ENCODE measurements at regions not wholly inside any gene's neighbourhood (a gene's known extent, or its start where the extent isn't known, plus 50 kb on each side); places are given as distances from the start of the nearest gene placed in this dataset.

GRCh38 chr14:71418532-71419245 is 511.4 kb downstream of the PCNX1 start:
- Histone ChIP-seq H3K9me2 (replicated peaks; ENCODE audit: insufficient read depth, low read length) (no peaks in the 10 kb centered on the region), H3F3A (ENCODE audit: insufficient read depth) (no peaks in the 10 kb centered on the region), H3K79me2 (ENCODE audit: insufficient read depth, low read length) (no peaks in the 10 kb centered on the region), H2AFZ (ENCODE audit: low read depth, low read length, severe bottlenecking) (no peak overlapping the region), H3K4me3 (ENCODE audit: insufficient read depth, low read length, poor library complexity, severe bottlenecking) (no peak overlapping the region), H3K27ac (ENCODE audit: low read depth, low read length) (no peak overlapping the region), H3K9ac (ENCODE audit: low read length) (no peak overlapping the region), H3K36me3 (ENCODE audit: low read length) (0 out of 2 replicates have a peak, but pooled peaks cover 5% of the 10 kb centered on the region), H3K9me3 (ENCODE audit: insufficient read depth, low read length) (no peaks in the 10 kb centered on the region), H3K4me2 (ENCODE audit: low read depth, low read length, poor library complexity, severe bottlenecking) (no peak overlapping the region), H4K20me1 (ENCODE audit: low read depth, low read length) (no peaks in the 10 kb centered on the region), H3K27me3 (ENCODE audit: low read length) (no peaks in the 10 kb centered on the region)
- TF ChIP-seq CTCF (IDR thresholded peaks at IDR 0.05; ENCODE audit: insufficient read depth, low read length, poor library complexity, severe bottlenecking) = no peak
- no peak for TF ChIP-seq EZH2phosphoT487 (conservative IDR thresholded peaks at IDR 0.05; ENCODE audit: low read length)

GRCh38 chr14:71423481-71423880 is 508.7 kb upstream of the RGS6 start:
- Histone ChIP-seq H3K79me2 (ENCODE audit: insufficient read depth, low read length) (no peaks in the 10 kb centered on the region; the same call in 1 of the 2 replicates), H3F3A (ENCODE audit: insufficient read depth) (no peaks in the 10 kb centered on the region), H3K27me3 (ENCODE audit: low read length) (no peaks in the 10 kb centered on the region), H3K9ac (ENCODE audit: low read length) (no peak overlapping the region), H3K4me3 (ENCODE audit: insufficient read depth, low read length, poor library complexity, severe bottlenecking) (no peak overlapping the region), H3K9me3 (ENCODE audit: insufficient read depth, low read length) (no peaks in the 10 kb centered on the region), H3K9me2 (replicated peaks; ENCODE audit: insufficient read depth, low read length) (no peaks in the 10 kb centered on the region), H2AFZ (ENCODE audit: low read depth, low read length, severe bottlenecking) (no peak overlapping the region), H3K4me2 (ENCODE audit: low read depth, low read length, poor library complexity, severe bottlenecking) (no peak overlapping the region), H4K20me1 (ENCODE audit: low read depth, low read length) (no peaks in the 10 kb centered on the region), H3K36me3 (ENCODE audit: low read length) (0 out of 2 replicates have a peak, but pooled peaks cover 15% of the 10 kb centered on the region), H3K27ac (ENCODE audit: low read depth, low read length) (no peak overlapping the region)
- no peak for TF ChIP-seq EZH2phosphoT487 (conservative IDR thresholded peaks at IDR 0.05; ENCODE audit: low read length)
- TF ChIP-seq CTCF (IDR thresholded peaks at IDR 0.05; ENCODE audit: insufficient read depth, low read length, poor library complexity, severe bottlenecking) = no peak

- no peak overlapping the region for H3K9ac ChIP-seq (ENCODE audit: low read length)
- no peak overlapping the region for H3K27ac ChIP-seq (ENCODE audit: low read depth, low read length)
- H3K4me2 ChIP-seq (ENCODE audit: low read depth, low read length, poor library complexity, severe bottlenecking) = no peak overlapping the region
- H3K36me3 ChIP-seq (ENCODE audit: low read length) = 0 out of 2 replicates have a peak, but pooled peaks cover 15% of the 10 kb centered on the region
- no peaks in the 10 kb centered on the region for H3K9me2 ChIP-seq (replicated peaks; ENCODE audit: insufficient read depth, low read length)
- no peak overlapping the region for H2AFZ ChIP-seq (ENCODE audit: low read depth, low read length, severe bottlenecking)
- H3F3A ChIP-seq (ENCODE audit: insufficient read depth) = no peaks in the 10 kb centered on the region
- H3K4me3 ChIP-seq (ENCODE audit: insufficient read depth, low read length, poor library complexity, severe bottlenecking) = no peak overlapping the region
- TF ChIP-seq CTCF (IDR thresholded peaks at IDR 0.05; ENCODE audit: insufficient read depth, low read length, poor library complexity, severe bottlenecking) (no peak), EZH2phosphoT487 (conservative IDR thresholded peaks at IDR 0.05; ENCODE audit: low read length) (no peak)
- no peaks in the 10 kb centered on the region for H3K27me3 ChIP-seq (ENCODE audit: low read length)
- H4K20me1 ChIP-seq (ENCODE audit: low read depth, low read length) = no peaks in the 10 kb centered on the region
- H3K79me2 ChIP-seq (ENCODE audit: insufficient read depth, low read length) = no peaks in the 10 kb centered on the region; the same call in 1 of the 2 replicates
- H3K9me3 ChIP-seq (ENCODE audit: insufficient read depth, low read length) = no peaks in the 10 kb centered on the region
Observed at GRCh38 chr14:71424941-71425340, 507.3 kb upstream of the RGS6 start.

Measured in SU-DHL-6 (cell line).